ENCODE measurements at regions not wholly inside any gene's neighbourhood (a gene's known extent, or its start where the extent isn't known, plus 50 kb on each side); places are given as distances from the start of the nearest gene placed in this dataset.

DNA sequence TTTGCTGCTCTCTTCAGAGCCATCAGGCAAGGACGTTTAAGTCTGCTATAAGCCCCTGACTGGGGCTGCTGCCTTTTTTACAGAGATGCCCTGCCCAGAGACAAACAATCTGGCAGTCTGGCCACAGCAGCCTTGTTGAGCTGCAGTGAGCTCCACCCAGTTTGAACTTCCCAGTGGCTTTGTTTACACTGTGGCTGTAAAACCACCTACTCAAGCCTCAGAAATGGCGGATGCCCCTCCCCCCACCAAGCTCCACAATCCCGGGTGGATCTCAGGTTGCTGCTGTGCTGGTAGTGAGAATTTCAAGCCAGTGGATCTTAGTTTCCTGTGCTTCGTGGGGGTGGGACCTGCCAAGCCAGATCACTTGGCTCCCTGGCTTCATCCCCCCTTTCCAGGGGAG is 59.7 kb upstream of the SNCAIP start:
- Histone ChIP-seq H3K4me3 (no peak overlapping the region), H3K27me3 (replicated peaks in 1 of 2; ENCODE audit: control insufficient read depth in 2 of 2, insufficient read depth in 2 of 2, low read length in 1 of 2) (no peaks in the 10 kb centered on the region), H3K79me2 (ENCODE audit: control insufficient read depth, insufficient read depth, low read length) (no peaks in the 10 kb centered on the region), H3K9ac (ENCODE audit: control insufficient read depth, insufficient read depth, low read length) (no peak overlapping the region), H3K4me2 (ENCODE audit: control insufficient read depth, insufficient read depth) (no peak overlapping the region), H3K9me3 (replicated peaks; ENCODE audit: control insufficient read depth, insufficient read depth, low read length) (no peaks in the 10 kb centered on the region; the same call in 2 of the 3 replicates), H3K36me3 (ENCODE audit: control insufficient read depth in 2 of 2, insufficient read depth in 2 of 2, low read length in 1 of 2) (no peaks in the 10 kb centered on the region), H2AFZ (ENCODE audit: control insufficient read depth, low read depth, low read length) (no peak overlapping the region), H3K27ac (ENCODE audit: control insufficient read depth, insufficient read depth) (no peak overlapping the region), H4K20me1 (ENCODE audit: control insufficient read depth, insufficient read depth) (no peaks in the 10 kb centered on the region), H3K4me1 (ENCODE audit: control insufficient read depth, insufficient read depth, low read length) (no peaks in the 10 kb centered on the region)
- no TSS peak for BruUV-seq (replicated peaks)
- POLR2A ChIA-PET, result no interaction called here
- 11% methylated on average over 4 of the region's 4 CpGs for WGBS (ENCODE audit: insufficient coverage, insufficient replicate concordance, low lambda C conversion rate, missing lambda C conversion rate)
- intact Hi-C loops (cut with micrococcal nuclease; ENCODE audit: unreplicated experiment) (no loop called here), in situ Hi-C loops (cut with MboI) (no loop called here)
- no peak for ATAC-seq
- DNase-seq (ENCODE audit: low read depth, low spot score), result no peak
- CTCF ChIA-PET, result no interaction called here
- TF ChIP-seq RFX5 (IDR thresholded peaks at IDR 0.05; ENCODE audit: low read depth, low read length) (no peak), MTA3 (IDR thresholded peaks at IDR 0.05; ENCODE audit: borderline replicate concordance, low read length) (no peak), HSF1 (IDR thresholded peaks at IDR 0.05; ENCODE audit: low read depth, low read length) (no peak), NFIC (IDR thresholded peaks at IDR 0.05; ENCODE audit: low read depth, low read length) (no peak), POLR2AphosphoS2 (IDR thresholded peaks at IDR 0.05; ENCODE audit: low read depth, low read length) (no peak), SMC3 (IDR thresholded peaks at IDR 0.05; ENCODE audit: borderline replicate concordance, low read length) (no peak), BACH1 (IDR thresholded peaks at IDR 0.05; ENCODE audit: borderline replicate concordance) (no peak), EZH2 (IDR thresholded peaks at IDR 0.05; ENCODE audit: borderline replicate concordance, control insufficient read depth, low read depth, low read length) (no peak), JUND (IDR thresholded peaks at IDR 0.05; ENCODE audit: low read depth, low read length) (no peak), KDM1A (IDR thresholded peaks at IDR 0.05; ENCODE audit: borderline replicate concordance) (no peak), YY1 (IDR thresholded peaks at IDR 0.05; ENCODE audit: low read depth, low read length) (no peak), DPF2 (IDR thresholded peaks at IDR 0.05) (no peak)
- TF ChIP-seq, protein P1, sequence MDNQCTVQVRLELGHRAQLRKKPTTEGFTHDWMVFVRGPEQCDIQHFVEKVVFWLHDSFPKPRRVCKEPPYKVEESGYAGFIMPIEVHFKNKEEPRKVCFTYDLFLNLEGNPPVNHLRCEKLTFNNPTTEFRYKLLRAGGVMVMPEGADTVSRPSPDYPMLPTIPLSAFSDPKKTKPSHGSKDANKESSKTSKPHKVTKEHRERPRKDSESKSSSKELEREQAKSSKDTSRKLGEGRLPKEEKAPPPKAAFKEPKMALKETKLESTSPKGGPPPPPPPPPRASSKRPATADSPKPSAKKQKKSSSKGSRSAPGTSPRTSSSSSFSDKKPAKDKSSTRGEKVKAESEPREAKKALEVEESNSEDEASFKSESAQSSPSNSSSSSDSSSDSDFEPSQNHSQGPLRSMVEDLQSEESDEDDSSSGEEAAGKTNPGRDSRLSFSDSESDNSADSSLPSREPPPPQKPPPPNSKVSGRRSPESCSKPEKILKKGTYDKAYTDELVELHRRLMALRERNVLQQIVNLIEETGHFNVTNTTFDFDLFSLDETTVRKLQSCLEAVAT (IDR thresholded peaks at IDR 0.05), result no peak
- TF ChIP-seq, protein P2, sequence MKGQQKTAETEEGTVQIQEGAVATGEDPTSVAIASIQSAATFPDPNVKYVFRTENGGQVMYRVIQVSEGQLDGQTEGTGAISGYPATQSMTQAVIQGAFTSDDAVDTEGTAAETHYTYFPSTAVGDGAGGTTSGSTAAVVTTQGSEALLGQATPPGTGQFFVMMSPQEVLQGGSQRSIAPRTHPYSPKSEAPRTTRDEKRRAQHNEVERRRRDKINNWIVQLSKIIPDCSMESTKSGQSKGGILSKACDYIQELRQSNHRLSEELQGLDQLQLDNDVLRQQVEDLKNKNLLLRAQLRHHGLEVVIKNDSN (IDR thresholded peaks at IDR 0.05; ENCODE audit: borderline replicate concordance, extremely low read length, insufficient read depth, low read depth, low read length), result no peak
- SMC1A ChIA-PET (ENCODE audit: uncharacterized antibody, unreplicated experiment), result no interaction called here
- RAD21 ChIA-PET (ENCODE audit: unreplicated experiment), result no interaction called here
- FAIRE-seq, result no peak

Data from GM12878 (cell line).